NCI-H1092 (cell line): ENCODE measurements at regions not wholly inside any gene's neighbourhood (a gene's known extent, or its start where the extent isn't known, plus 50 kb on each side); places are given as distances from the start of the nearest gene placed in this dataset.
"Not testable (repeated sequence)": the region's sequence is repeated elsewhere in the genome, so short reads cannot be mapped to it uniquely, and the experiment has no call there.

Experiments
- DNase-seq: peaks from one replicate; lab custom pipeline; 2025; lab: John Stamatoyannopoulos, UW

DNA sequence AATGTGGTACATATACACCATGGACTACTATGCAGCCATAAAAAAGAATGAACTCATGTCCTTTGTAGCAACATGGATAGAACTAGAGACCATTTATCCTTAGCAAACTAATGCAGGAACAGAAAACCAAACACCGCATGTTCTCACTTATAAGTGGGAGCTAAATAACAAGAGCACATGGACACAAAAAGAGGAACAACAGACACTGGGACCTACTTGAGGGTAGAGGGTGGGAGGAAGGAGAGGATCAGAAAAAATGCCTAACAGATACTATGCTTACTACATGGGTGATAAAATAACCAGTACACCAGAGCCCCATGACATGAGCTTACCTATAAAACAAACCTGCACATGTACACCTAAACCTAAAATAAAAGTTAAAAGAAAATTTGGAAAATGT, 82.0 kb upstream of the ADRB2 start:
- not testable (repeated sequence) for DNase-seq

DNA sequence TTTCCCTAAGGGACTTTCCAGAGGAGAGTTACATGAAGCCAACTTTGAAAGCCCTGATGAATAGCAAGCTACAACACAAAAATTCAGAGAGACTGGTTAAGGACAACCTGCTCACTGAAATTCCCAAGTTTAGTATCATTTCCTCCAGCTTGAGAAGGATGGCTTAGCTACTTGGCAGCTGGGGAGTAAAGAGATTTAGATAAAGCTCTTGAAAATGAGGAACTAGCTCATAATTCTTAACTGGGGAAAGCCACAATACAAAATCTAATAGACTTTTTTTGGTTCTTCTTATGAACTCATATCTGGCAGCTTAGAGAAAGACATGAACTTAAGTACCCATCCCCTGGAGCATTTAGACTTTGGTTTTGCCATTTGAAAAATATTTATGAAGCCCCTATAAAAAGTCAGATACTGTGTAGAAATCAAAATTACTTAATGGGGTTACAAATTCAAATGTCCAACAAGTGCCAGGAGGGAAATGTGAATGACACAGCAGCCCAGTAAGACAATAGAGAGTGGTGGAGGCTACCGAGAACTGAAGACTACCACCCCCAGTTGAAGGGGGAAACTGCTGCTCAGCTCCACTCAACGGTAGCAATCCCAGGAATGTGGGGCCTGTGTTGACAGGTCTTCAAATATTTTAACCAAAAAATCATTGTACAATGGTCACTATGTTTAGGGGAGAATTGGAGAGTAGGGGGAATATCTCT, 79.4 kb upstream of the ADRB2 start:
- no peak for DNase-seq

DNA sequence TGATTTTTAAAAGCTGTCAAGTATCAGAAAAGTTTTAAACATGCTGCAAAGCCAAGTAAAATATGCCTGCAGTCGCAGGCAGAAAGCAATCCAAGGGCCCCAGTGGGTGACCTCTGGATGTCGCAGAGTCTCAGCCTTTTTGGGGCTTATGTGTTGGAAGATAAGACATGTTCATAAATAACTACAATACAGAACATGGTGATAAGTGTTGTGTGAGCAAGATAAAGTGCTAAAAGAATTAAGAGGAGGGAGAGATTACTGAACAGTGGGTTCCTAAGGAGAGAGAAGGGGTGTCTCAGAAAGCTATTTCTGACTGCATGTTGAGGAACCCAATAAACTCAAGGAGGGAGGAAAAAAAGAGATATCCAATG, 78.9 kb upstream of the ADRB2 start:
- no peak for DNase-seq

DNA sequence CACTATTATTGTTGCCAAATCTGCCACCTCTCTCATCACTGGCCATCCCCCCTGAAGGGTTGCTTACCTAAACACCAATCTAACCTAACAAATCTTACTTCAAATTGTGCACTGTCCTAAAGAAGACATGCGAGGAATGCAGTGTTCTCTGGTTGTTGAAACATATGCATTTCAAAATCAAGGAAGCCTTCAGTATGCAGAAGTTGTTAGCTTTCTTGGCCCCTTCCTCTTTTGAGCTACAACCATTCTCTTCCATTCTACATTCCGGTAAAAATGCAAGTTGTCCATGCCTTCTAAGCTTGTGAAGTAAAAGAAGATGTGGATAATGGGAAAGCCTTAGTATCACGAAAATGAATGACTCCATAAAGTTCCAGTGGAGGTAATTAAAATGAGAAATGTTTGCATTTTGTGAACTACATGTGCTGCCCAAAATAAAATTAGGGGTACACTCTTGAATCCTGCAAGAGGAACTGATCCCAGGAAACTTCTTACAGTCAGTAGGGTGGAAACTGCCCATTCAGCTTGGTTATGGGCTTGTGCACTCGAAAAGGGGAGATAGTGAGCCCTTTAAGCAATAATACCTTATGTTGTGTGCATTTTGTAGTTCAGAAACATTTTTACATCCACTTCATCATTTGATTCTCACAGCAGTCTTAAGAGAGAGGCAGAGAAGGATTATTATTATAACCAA, 77.6 kb upstream of the ADRB2 start:
- no peak for DNase-seq

DNA sequence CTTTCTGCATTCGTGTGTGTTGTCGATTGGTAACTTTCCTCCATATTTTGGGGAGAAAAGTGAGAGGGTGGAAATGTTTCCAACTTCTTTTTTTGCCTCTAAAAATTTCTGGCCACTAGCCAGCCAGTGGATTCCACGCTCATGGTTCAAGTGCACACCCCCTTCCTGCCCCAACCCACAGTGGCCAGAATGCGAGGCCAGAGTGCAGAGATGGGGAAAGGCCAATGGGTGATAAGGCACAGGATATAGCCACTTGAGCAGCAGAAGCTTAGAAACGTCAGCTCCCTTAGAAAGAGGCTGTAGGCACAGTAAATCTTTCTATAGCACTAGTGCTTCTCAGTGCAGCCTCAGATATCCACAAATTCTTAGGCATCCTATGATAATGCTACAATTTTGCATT, 75.8 kb upstream of the ADRB2 start:
- no peak for DNase-seq

DNA sequence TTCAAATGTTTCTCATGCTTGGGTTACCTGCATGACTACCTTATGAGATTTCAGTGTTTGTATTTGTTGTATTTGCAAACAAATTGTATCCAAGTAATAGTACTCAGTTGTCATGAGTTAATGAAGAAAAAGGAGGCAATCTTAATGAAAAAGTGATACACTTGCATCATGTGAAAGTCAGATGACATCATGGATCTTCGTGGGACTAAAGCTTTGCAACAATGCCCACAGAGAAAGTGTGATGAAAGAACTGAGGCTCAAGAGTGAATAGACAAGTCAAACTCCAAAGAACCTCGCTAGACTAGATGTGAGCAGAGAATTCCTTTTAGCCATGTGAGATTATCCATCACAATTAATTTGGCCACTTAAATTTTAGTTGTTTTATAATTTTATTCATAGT, 75.4 kb upstream of the ADRB2 start:
- DNase-seq = no peak

DNA sequence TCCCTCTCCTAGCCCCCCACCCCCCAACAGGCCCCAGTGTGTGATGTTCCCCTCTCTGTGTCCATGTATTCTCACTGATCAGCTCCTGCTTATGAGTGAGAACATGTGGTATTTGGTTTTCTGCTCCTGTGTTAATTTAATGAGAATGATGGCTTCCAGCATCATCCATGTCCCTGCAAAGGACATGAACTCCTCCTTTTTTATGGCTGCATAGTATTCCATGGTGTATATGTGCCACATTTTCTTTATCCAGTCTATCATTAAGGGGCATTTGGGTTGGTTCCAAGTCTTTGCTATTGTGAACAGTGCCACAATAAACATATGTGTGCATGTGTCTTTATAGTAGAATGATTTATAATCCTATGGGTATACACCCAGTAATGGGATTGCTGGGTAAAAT, 74.0 kb upstream of the ADRB2 start:
- DNase-seq = not testable (repeated sequence)

DNA sequence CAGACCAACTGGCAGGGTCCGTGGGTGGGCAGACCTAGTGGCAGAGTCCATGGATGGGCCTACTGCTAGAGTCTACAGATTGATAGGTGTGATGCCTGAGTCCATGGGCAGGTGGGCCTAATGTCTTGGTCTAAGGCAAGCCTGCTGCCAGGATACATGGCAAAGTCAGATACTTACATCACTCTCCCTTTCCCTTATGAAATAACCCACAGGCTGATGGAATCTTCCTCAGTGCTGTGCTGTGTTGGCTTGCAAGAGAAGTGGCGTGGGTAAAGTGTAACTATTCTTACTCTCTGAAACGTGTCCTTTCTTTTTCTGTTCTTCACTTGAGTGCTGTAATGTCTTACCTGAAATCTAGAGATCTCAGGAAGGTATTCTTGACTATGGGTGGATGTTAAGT, 67.3 kb upstream of the ADRB2 start:
- DNase-seq = no peak

DNA sequence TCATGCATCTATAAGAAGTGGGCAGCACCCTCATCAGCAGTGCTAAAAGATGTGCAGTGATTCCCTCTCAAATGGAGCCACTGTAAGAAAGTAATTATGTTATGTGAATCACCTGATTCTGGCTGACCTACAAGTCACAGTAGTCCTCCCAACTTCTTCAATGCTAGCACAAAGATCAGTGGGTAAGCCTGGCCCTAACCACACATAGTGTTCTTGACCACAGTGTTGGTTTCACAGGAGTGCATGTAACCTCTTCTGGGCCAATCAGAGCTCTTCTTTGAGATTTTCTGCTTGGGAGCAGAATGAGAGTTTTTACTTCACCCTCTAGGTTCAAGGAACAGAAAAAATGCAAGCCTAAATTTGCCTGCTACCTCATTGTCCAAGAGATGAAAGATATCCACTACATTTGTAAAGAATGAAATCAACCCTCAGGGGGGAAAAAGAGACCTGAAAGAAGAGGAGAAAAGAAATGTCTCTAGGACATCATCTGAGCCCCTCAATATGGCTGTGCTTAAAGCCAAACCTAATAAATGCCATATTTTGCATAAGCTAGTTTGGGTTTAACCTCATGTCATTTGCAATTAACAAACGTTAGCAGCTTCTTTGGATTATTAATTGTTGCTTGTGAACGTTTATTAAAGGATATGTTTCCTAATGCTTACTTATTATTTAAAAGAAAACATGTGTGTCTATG, 65.3 kb upstream of the ADRB2 start:
- DNase-seq = no peak

DNA sequence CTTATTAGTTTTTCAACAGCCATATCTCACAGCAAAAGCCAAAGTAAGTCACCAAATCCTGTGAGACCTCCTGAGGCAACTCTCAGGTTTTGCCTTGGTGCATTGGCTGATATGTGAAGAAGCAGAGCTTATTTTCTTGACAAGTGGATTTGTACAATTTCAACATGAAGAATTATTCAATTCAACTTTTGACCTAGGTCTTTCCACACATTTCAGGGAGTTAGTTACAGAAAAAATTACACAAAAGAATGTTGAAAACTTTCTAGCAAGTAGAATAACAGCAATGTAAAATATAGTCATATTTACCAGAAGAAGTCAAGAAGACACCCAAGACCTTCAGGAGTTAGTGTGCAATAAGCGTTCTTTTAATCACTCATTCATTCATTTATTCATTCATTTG, 62.4 kb upstream of the ADRB2 start:
- no peak for DNase-seq

DNA sequence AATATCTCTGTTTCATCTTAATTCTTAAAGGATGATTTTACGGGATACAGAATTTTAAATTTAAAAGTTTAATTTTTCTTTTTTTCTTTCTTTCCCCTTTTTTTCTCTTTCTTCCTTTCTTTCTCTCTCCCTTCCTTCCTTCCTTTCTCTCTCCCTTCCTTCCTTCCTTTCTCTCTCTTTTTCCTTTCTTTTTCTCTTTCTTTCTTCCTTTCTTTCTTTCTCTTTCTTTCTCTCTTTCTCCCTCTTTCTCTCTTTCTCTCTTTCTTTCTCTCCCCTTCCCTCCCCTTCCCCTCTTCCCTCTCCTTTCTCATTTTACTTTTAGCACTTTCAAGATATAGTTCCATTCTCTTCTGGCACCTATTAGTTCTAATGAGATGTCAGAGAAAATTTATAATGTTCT, 61.4 kb upstream of the ADRB2 start:
- no peak for DNase-seq

DNA sequence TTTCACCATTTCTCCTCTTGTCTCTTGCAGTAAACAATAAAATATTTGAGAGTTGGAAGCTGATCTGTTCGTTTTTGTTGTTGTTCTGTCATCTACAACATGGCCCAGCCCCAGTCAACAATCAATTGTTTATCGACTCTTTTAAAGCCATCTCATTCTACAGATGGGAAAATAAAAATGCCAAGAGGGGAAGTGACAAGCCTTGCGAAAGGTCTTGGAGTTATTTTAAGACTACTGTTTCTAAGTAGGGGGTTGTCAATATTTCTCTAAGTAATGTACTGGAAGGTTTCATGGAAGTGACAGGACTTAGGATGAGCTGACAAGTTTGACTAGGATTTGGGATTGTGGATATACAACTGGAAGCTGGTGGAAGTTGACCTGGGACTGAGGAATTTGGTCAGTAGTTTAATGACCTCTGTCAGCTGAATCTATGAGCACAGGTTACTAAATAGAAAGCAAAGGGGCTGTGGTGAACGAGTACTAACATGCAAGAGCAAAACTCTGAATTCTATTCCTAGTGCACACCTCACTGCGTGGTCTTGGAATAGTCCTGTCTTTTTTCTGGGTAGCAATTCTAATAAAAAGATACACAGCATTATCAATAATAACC, 57.5 kb upstream of the ADRB2 start:
- DNase-seq = no peak

DNA sequence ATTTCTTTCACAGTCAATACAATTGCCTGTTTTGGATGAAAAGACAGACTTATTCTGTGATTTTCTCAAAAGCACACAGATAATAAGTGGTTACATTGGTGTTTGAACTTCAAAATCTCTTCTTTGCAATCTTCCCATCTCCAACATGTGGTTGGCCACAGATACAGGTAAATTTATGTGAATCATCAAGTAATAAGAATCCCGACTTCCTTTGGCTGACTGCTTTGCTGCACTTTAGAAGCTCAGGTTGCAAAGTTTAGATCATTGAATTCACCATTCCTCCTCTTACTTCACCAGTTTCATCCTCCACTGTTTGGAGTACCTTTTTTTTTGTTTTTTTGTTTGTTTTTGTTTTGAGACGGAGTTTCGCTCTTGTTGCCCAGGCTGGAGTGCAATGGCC, 56.5 kb upstream of the ADRB2 start:
- DNase-seq = no peak

DNA sequence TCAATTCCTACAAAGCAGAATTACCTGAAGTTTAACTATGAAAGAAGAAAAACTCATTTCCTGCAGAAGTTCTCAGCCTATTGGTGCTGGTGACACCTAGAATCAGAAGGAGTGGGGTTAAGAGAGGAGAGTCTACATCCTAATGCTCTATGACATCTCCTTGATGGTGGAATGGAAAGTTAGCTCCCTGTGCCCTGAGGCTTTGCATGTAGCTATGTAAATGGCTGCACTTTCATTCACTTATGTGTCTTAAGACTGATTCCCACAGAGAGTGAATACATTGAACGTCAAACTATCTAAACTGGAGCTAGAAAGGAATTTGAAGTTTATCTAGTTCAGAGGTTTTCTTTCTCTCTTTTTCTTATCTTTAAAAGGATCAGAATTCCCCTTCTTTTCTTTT, 52.1 kb upstream of the ADRB2 start:
- DNase-seq = no peak

DNA sequence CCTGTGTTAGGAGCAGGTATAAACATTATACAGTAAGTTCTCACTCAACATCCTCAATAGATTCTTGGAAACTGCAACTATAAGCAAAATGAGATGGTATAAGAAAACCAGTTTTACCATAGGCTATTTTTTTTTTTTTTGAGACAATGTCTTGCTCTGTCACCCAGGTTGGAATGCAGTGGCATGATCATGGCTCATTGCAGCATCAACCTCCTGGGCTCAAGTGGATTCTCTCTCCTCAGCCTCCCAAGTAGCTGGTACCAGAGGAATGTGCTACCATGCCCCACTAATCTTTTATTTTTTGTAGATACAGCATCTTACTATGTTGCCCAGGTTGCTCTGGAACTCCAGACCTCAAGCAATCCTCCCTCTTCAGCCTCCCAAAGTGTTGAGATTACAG, 50.1 kb upstream of the ADRB2 start:
- DNase-seq = no peak
